ENCODE measurements at regions not wholly inside any gene's neighbourhood (a gene's known extent, or its start where the extent isn't known, plus 50 kb on each side); places are given as distances from the start of the nearest gene placed in this dataset.

GRCh38 chr9:74355107-74355506, 142.0 kb upstream of the RORB start:
- TF ChIP-seq EP300 (IDR thresholded peaks at IDR 0.05) = no peak
- TF ChIP-seq CTCF (IDR thresholded peaks at IDR 0.05) = no peak
- no peak for TF ChIP-seq POLR2A (IDR thresholded peaks at IDR 0.05; ENCODE audit: low read depth)
- no peak for TF ChIP-seq POLR2AphosphoS5 (IDR thresholded peaks at IDR 0.05)
- Histone ChIP-seq H3K27me3 (no peaks in the 10 kb centered on the region), H3K9me3 (no peaks in the 10 kb centered on the region), H3K27ac (replicated peaks in 1 of 4) (no peak overlapping the region), H3K4me1 (no peaks in the 10 kb centered on the region), H3K36me3 (no peaks in the 10 kb centered on the region), H3K4me3 (no peak overlapping the region)
- no peak for DNase-seq (ENCODE audit: extremely low spot score)
- intact Hi-C loops (cut with DNase I) = no loop called here
- WGBS = 82% methylated on average over 2 of the region's 2 CpGs

GRCh38 chr9:74357577-74357976, 139.6 kb upstream of the RORB start:
- H3K36me3 ChIP-seq = no peaks in the 10 kb centered on the region
- H3K27ac ChIP-seq (replicated peaks in 1 of 4) = no peak overlapping the region
- no peak for DNase-seq (ENCODE audit: extremely low spot score)
- intact Hi-C loops (cut with DNase I) = no loop called here
- WGBS = 49% methylated on average over 2 of the region's 2 CpGs
- no peak for TF ChIP-seq EP300 (IDR thresholded peaks at IDR 0.05)
- TF ChIP-seq POLR2AphosphoS5 (IDR thresholded peaks at IDR 0.05) = no peak
- TF ChIP-seq CTCF (IDR thresholded peaks at IDR 0.05) = no peak
- TF ChIP-seq POLR2A (IDR thresholded peaks at IDR 0.05; ENCODE audit: low read depth) = no peak
- no peaks in the 10 kb centered on the region for H3K27me3 ChIP-seq
- no peak overlapping the region for H3K4me3 ChIP-seq
- H3K4me1 ChIP-seq = no peaks in the 10 kb centered on the region
- H3K9me3 ChIP-seq = no peaks in the 10 kb centered on the region

- no peaks in the 10 kb centered on the region for H3K36me3 ChIP-seq
- intact Hi-C loops (cut with DNase I) = no loop called here
- 67% methylated on average over 4 of the region's 4 CpGs for whole genome bisulfite sequencing
- no peak overlapping the region for H3K27ac ChIP-seq (replicated peaks in 1 of 4)
- H3K9me3 ChIP-seq = no peaks in the 10 kb centered on the region
- no peak for DNase-seq (ENCODE audit: extremely low spot score)
- TF ChIP-seq EP300 (IDR thresholded peaks at IDR 0.05) = no peak
- H3K4me3 ChIP-seq = no peak overlapping the region
- H3K27me3 ChIP-seq = no peaks in the 10 kb centered on the region
- no peaks in the 10 kb centered on the region for H3K4me1 ChIP-seq
Measured at GRCh38 chr9:74358959-74359358, 138.2 kb upstream of the RORB start.

GRCh38 chr9:74361508-74361907, 135.6 kb upstream of the RORB start:
- H3K4me3 ChIP-seq = no peak overlapping the region
- no peak overlapping the region for H3K27ac ChIP-seq (replicated peaks in 1 of 4)
- no peaks in the 10 kb centered on the region for H3K27me3 ChIP-seq
- no peaks in the 10 kb centered on the region for H3K36me3 ChIP-seq
- WGBS = 88% methylated on average over 1 of the region's 1 CpG
- TF ChIP-seq CTCF (IDR thresholded peaks at IDR 0.05) = no peak
- no peak for TF ChIP-seq POLR2AphosphoS5 (IDR thresholded peaks at IDR 0.05)
- TF ChIP-seq POLR2A (IDR thresholded peaks at IDR 0.05; ENCODE audit: low read depth) = no peak
- no peak for TF ChIP-seq EP300 (IDR thresholded peaks at IDR 0.05)
- intact Hi-C loops (cut with DNase I) = no loop called here
- DNase-seq (ENCODE audit: extremely low spot score) = no peak
- no peaks in the 10 kb centered on the region for H3K4me1 ChIP-seq
- no peaks in the 10 kb centered on the region for H3K9me3 ChIP-seq

GRCh38 chr9:74362423-74362822, 134.7 kb upstream of the RORB start:
- H3K27ac ChIP-seq (replicated peaks in 1 of 4) = no peak overlapping the region
- DNase-seq (ENCODE audit: extremely low spot score) = no peak
- no peaks in the 10 kb centered on the region for H3K4me1 ChIP-seq
- H3K36me3 ChIP-seq = no peaks in the 10 kb centered on the region
- WGBS = 77% methylated on average over 3 of the region's 3 CpGs
- H3K27me3 ChIP-seq = no peaks in the 10 kb centered on the region
- no peaks in the 10 kb centered on the region for H3K9me3 ChIP-seq
- intact Hi-C loops (cut with DNase I) = no loop called here
- no peak overlapping the region for H3K4me3 ChIP-seq
- TF ChIP-seq POLR2A (IDR thresholded peaks at IDR 0.05; ENCODE audit: low read depth) (no peak), POLR2AphosphoS5 (IDR thresholded peaks at IDR 0.05) (no peak), EP300 (IDR thresholded peaks at IDR 0.05) (no peak), CTCF (IDR thresholded peaks at IDR 0.05) (no peak)

Measured in esophagus muscularis mucosa (tissue), 4 donors.